ENCODE measurements at regions not wholly inside any gene's neighbourhood (a gene's known extent, or its start where the extent isn't known, plus 50 kb on each side); places are given as distances from the start of the nearest gene placed in this dataset.
"Not testable (repeated sequence)": the region's sequence is repeated elsewhere in the genome, so short reads cannot be mapped to it uniquely, and the experiment has no call there.

DNA sequence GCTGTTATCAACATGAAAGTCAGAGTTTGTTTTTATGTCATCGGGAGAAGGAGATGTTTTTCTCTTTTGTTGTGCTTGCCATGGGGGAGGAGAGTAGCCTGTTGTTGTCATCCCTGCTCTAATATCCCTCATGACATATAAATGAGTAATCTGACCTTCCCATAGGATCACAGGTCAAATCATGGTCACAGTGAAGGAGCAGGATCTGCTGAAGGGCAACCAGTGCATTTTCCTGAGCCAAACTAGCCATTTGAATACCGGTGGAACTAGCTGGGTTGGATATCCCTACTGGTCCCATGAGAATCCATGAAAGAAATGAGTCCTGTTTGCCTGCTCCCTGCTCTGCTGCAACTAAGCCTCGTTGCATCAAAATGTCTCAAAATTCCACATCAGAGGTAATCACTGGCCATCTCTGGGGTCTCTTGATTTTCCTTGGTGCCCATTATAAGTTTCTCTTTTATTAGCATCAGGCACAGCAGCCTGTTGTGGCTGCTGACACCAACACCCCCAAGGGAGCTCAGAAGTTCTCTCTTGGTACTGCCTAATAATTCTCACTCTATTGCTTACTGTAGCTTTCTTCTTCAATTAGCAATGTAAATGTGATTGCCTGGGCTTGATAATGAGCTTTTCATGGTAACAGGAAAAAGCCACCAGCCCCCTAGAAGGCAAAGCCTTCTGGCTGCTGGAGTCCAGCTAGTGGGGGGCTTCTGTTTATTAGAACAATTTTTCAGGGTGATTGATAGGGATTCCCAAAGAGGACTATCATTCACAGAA, 211.4 kb upstream of the ERCC4 start:
- TF ChIP-seq ZFX (IDR thresholded peaks at IDR 0.05; ENCODE audit: borderline replicate concordance), result no peak
- H3K27ac ChIP-seq, result no peak overlapping the region

DNA sequence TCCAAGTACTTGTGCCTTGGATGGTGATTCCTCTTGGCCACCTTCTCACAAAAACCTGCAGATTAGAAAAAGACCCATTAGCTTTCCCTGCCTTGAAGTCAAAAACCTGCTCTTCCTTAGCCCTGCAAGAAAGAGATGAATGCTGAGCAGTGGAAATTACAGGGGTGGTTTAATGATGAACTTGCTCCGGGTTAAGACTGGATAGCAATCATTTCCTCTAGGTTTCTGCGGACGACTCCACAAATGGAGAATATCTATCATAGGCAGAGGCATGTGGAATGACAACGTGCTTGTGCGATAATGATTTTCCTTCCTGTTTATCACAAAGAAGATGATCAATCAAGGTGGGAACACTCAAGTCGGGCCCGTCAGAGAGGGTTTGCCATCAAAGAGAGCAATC, 201.2 kb upstream of the ERCC4 start:
- TF ChIP-seq ZFX (IDR thresholded peaks at IDR 0.05; ENCODE audit: borderline replicate concordance) (no peak), CTCF (IDR thresholded peaks at IDR 0.05) (no peak)
- no peak overlapping the region for H3K27ac ChIP-seq

GRCh38 chr16:13727943-13728342, 192.0 kb upstream of the ERCC4 start:
- TF ChIP-seq CTCF (IDR thresholded peaks at IDR 0.05), result no peak
- TF ChIP-seq ZFX (IDR thresholded peaks at IDR 0.05; ENCODE audit: borderline replicate concordance), result no peak

GRCh38 chr16:13733561-13733960, 186.4 kb upstream of the ERCC4 start:
- H3K27ac ChIP-seq, result no peak overlapping the region
- TF ChIP-seq CTCF (IDR thresholded peaks at IDR 0.05) (no peak), ZFX (IDR thresholded peaks at IDR 0.05; ENCODE audit: borderline replicate concordance) (no peak)

More at GRCh38 chr16:13727943-13728342, 192.0 kb upstream of the ERCC4 start:
- H3K27ac ChIP-seq, result no peak overlapping the region

- H3K27ac ChIP-seq, result not testable (repeated sequence)
- TF ChIP-seq CTCF (IDR thresholded peaks at IDR 0.05), result peak; percentile 24; the same call in 1 of the 2 replicates
Measured at GRCh38 chr16:13739621-13740373, 180.2 kb upstream of the ERCC4 start.

DNA sequence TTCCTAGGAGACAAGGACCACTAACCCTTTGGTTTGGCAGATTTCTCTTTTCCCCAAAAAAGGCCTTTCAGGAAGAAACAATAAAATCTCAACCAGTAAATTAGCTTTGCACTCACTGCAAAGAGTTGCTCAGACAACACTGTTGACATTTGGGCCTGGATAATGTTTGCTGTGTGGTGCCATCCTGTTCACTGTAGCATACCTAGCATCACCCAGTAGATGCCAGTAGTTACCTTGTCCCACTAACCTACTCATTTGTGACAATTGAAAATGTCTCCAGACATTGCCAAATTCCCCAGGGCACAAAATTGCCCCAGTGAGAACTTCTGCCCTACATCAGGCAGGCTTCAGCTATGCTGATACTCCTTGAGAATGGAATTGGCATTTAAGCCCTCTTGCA, 177.0 kb upstream of the ERCC4 start:
- H3K27ac ChIP-seq, result no peak overlapping the region
- TF ChIP-seq CTCF (IDR thresholded peaks at IDR 0.05) (no peak), ZFX (IDR thresholded peaks at IDR 0.05; ENCODE audit: borderline replicate concordance) (no peak)

GRCh38 chr16:13743571-13743970, 176.4 kb upstream of the ERCC4 start:
- TF ChIP-seq CTCF (IDR thresholded peaks at IDR 0.05) (no peak), ZFX (IDR thresholded peaks at IDR 0.05; ENCODE audit: borderline replicate concordance) (no peak)
- H3K27ac ChIP-seq, result no peak overlapping the region

Measured in 22Rv1 (cell line).